ENCODE measurements at regions not wholly inside any gene's neighbourhood (a gene's known extent, or its start where the extent isn't known, plus 50 kb on each side); places are given as distances from the start of the nearest gene placed in this dataset.

DNA sequence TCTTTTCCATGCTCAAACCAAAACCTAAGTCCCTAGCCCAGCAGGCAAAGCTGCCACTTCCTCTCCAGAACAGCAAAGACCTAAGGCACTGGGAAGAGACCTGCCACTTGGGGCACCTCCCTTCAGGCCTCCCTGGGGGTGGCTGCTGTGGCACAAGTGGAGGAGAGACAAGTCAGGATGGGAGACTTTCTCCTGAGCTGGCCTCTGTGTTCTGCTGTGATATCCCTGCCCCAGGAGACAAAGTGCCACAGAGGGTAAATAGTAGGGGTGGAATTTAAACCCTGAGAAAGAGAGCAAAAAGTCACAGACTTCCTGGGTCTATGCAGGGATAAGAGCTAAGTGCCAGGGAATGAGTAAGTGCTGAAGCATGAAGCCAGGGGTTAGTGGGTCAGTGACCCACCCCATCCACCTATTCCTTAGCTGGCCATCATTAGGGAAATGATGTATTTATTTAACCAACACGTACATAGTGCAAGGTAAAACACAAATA is 84.2 kb downstream of the MRPL14 start (continued):
- TF ChIP-seq, protein P1, sequence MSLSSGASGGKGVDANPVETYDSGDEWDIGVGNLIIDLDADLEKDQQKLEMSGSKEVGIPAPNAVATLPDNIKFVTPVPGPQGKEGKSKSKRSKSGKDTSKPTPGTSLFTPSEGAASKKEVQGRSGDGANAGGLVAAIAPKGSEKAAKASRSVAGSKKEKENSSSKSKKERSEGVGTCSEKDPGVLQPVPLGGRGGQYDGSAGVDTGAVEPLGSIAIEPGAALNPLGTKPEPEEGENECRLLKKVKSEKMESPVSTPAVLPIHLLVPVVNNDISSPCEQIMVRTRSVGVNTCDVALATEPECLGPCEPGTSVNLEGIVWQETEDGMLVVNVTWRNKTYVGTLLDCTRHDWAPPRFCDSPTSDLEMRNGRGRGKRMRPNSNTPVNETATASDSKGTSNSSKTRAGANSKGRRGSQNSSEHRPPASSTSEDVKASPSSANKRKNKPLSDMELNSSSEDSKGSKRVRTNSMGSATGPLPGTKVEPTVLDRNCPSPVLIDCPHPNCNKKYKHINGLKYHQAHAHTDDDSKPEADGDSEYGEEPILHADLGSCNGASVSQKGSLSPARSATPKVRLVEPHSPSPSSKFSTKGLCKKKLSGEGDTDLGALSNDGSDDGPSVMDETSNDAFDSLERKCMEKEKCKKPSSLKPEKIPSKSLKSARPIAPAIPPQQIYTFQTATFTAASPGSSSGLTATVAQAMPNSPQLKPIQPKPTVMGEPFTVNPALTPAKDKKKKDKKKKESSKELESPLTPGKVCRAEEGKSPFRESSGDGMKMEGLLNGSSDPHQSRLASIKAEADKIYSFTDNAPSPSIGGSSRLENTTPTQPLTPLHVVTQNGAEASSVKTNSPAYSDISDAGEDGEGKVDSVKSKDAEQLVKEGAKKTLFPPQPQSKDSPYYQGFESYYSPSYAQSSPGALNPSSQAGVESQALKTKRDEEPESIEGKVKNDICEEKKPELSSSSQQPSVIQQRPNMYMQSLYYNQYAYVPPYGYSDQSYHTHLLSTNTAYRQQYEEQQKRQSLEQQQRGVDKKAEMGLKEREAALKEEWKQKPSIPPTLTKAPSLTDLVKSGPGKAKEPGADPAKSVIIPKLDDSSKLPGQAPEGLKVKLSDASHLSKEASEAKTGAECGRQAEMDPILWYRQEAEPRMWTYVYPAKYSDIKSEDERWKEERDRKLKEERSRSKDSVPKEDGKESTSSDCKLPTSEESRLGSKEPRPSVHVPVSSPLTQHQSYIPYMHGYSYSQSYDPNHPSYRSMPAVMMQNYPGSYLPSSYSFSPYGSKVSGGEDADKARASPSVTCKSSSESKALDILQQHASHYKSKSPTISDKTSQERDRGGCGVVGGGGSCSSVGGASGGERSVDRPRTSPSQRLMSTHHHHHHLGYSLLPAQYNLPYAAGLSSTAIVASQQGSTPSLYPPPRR (CRISPR knock-in tag; IDR thresholded peaks at IDR 0.05; ENCODE audit: borderline replicate concordance), result no peak
- TF ChIP-seq TBP (optimal IDR thresholded peaks at IDR 0.05; ENCODE audit: low read depth, low read length), result no peak
- TF ChIP-seq KHSRP (IDR thresholded peaks at IDR 0.05), result no peak
- TF ChIP-seq SPI1 (IDR thresholded peaks at IDR 0.05; ENCODE audit: borderline replicate concordance, low read depth, low read length), result peak; percentile 83
- TF ChIP-seq, protein P2, sequence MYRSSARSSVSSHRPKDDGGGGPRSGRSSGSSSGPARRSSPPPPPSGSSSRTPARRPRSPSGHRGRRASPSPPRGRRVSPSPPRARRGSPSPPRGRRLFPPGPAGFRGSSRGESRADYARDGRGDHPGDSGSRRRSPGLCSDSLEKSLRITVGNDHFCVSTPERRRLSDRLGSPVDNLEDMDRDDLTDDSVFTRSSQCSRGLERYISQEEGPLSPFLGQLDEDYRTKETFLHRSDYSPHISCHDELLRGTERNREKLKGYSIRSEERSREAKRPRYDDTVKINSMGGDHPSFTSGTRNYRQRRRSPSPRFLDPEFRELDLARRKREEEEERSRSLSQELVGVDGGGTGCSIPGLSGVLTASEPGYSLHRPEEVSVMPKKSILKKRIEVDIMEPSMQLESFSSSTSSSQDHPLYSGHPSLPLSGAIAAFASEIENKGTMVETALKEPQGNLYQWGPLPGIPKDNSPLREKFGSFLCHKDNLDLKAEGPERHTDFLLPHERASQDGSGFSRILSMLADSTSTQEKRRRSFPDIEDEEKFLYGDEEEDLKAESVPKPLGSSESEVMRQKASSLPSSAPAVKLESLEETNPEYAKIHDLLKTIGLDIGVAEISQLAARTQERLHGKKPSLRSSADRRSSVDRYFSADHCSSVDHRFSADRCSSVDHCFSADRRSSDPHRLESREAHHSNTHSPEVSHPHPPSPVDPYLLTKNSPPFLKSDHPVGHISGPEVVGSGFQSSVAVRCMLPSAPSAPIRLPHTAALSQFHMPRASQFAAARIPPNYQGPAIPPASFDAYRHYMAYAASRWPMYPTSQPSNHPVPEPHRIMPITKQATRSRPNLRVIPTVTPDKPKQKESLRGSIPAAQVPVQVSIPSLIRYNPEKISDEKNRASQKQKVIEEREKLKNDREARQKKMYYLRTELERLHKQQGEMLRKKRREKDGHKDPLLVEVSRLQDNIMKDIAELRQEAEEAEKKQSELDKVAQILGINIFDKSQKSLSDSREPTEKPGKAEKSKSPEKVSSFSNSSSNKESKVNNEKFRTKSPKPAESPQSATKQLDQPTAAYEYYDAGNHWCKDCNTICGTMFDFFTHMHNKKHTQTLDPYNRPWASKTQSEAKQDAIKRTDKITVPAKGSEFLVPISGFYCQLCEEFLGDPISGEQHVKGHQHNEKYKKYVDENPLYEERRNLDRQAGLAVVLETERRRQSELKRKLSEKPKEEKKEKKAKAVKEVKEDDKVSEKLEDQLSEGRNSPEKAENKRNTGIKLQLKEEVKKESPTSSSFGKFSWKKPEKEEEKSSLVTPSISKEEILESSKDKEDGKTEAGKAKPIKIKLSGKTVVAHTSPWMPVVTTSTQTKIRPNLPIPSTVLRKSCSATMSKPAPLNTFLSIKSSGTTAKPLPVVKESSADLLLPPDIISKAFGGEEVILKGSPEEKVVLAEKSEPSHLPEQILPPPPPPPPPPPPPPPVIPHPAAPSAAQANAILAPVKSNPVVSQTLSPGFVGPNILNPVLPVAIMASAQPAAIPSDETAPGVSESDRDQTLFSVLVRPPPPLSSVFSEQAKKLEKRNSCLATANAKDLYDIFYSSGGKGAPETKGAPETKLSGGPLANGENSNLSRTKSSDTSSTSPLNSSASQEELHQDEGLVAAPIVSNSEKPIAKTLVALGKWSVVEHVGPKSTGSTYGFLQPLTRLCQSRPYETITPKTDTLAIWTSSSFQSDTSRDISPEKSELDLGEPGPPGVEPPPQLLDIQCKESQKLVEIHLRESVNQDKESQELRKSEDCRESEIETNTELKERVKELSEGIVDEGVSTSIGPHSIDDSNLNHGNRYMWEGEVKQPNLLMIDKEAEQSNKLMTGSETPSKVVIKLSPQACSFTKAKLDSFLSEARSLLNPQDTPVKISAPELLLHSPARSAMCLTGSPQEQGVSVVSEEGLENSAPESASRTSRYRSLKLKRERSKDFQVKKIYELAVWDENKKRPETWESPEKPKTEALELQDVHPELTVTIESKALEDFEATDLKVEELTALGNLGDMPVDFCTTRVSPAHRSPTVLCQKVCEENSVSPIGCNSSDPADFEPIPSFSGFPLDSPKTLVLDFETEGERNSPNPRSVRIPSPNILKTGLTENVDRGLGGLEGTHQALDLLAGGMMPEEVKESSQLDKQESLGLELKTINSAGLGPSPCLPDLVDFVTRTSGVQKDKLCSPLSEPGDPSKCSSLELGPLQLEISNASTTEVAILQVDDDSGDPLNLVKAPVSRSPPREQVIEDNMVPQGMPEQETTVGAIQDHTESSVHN (IDR thresholded peaks at IDR 0.05; ENCODE audit: borderline replicate concordance in 1 of 2, low read depth in 1 of 2), result no peak
- no peak for TF ChIP-seq SIX5 (IDR thresholded peaks at IDR 0.05; ENCODE audit: borderline replicate concordance in 1 of 2, insufficient read depth in 1 of 2, low read depth in 1 of 2, low read length in 2 of 2)
- 0 out of 2 replicates have a peak, but pooled peaks have one; percentile 8 for TF ChIP-seq PML (IDR thresholded peaks at IDR 0.05; ENCODE audit: low read length)
- TF ChIP-seq, protein P3, sequence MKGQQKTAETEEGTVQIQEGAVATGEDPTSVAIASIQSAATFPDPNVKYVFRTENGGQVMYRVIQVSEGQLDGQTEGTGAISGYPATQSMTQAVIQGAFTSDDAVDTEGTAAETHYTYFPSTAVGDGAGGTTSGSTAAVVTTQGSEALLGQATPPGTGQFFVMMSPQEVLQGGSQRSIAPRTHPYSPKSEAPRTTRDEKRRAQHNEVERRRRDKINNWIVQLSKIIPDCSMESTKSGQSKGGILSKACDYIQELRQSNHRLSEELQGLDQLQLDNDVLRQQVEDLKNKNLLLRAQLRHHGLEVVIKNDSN (CRISPR knock-in tag; IDR thresholded peaks at IDR 0.05), result 0 out of 2 replicates have a peak, but pooled peaks have one; percentile 6
- no peak for TF ChIP-seq PRPF4 (IDR thresholded peaks at IDR 0.05; ENCODE audit: insufficient read depth, low read depth, low read length, poor library complexity, severe bottlenecking)
- no peak for TF ChIP-seq SRSF9 (IDR thresholded peaks at IDR 0.05; ENCODE audit: borderline replicate concordance, low read depth, low read length)
- TF ChIP-seq ZNF12 (CRISPR knock-in tag; IDR thresholded peaks at IDR 0.05), result no peak
- no peak for TF ChIP-seq KAT2B (IDR thresholded peaks at IDR 0.05; ENCODE audit: low read depth, low read length)
- TF ChIP-seq CREB1 (IDR thresholded peaks at IDR 0.05), result no peak
- TF ChIP-seq CREB1 (CRISPR knock-in tag; IDR thresholded peaks at IDR 0.05), result no peak
- no peak for TF ChIP-seq ZNF780A (CRISPR knock-in tag; IDR thresholded peaks at IDR 0.05)
- no peak for TF ChIP-seq BRD4 (IDR thresholded peaks at IDR 0.05)

Measured in K562 (cell line).